ENCODE measurements at regions not wholly inside any gene's neighbourhood (a gene's known extent, or its start where the extent isn't known, plus 50 kb on each side); places are given as distances from the start of the nearest gene placed in this dataset.

GRCh38 chr2:14114275-14114674, 518.2 kb upstream of the LRATD1 start:
- H3K4me1 Mint-ChIP-seq, result no peaks in the 10 kb centered on the region
- no peaks in the 10 kb centered on the region; the same call in 2 of the 3 replicates for H3K36me3 Mint-ChIP-seq (ENCODE audit: low read depth)
- no peak overlapping the region for H2AFZ ChIP-seq
- no peaks in the 10 kb centered on the region for H3K9me2 ChIP-seq (ENCODE audit: insufficient read depth)
- no peak for ATAC-seq
- TF ChIP-seq REST (IDR thresholded peaks at IDR 0.05; ENCODE audit: unreplicated experiment) (no peak), EZH2phosphoT487 (IDR thresholded peaks at IDR 0.05; ENCODE audit: unreplicated experiment) (no peak), ZNF462 (CRISPR knock-in tag; IDR thresholded peaks at IDR 0.05) (no peak), STAT1 (IDR thresholded peaks at IDR 0.05; ENCODE audit: unreplicated experiment) (no peak), ETS1 (IDR thresholded peaks at IDR 0.05) (no peak), EZH2 (IDR thresholded peaks at IDR 0.05; ENCODE audit: low read depth, unreplicated experiment) (no peak), ZNF114 (CRISPR knock-in tag; IDR thresholded peaks at IDR 0.05) (no peak), CTCF (conservative IDR thresholded peaks at IDR 0.05; ENCODE audit: low read depth in 2 of 2) (no peak), NANOG (IDR thresholded peaks at IDR 0.05; ENCODE audit: borderline replicate concordance) (no peak), CREB1 (CRISPR knock-in tag; IDR thresholded peaks at IDR 0.05; ENCODE audit: low read depth) (no peak), JUNB (IDR thresholded peaks at IDR 0.05; ENCODE audit: unreplicated experiment) (no peak), POLR2AphosphoS5 (IDR thresholded peaks at IDR 0.05; ENCODE audit: low read depth) (no peak), ZNF331 (CRISPR knock-in tag; IDR thresholded peaks at IDR 0.05; ENCODE audit: low read depth) (no peak)
- no peak for DNase-seq (ENCODE audit: low spot score)
- peaks cover 2% of the 10 kb centered on the region; the same call in 1 of the 3 replicates for H3K9me3 Mint-ChIP-seq
- no peaks in the 10 kb centered on the region for H3K27me3 ChIP-seq (ENCODE audit: insufficient read depth)
- H3K36me3 ChIP-seq (ENCODE audit: insufficient read depth), result no peaks in the 10 kb centered on the region
- no peak overlapping the region for H3K4me2 ChIP-seq
- no peak overlapping the region for H3K27ac ChIP-seq (ENCODE audit: low read depth)
- H3K4me1 ChIP-seq (ENCODE audit: insufficient read depth), result no peaks in the 10 kb centered on the region
- no peak overlapping the region for H3K4me3 ChIP-seq
- no peaks in the 10 kb centered on the region for H4K20me1 ChIP-seq (replicated peaks; ENCODE audit: insufficient read depth)
- H3K27ac Mint-ChIP-seq, result no peak overlapping the region
- H3K27me3 Mint-ChIP-seq (ENCODE audit: insufficient read depth, low read depth, poor library complexity), result peaks cover 3% of the 10 kb centered on the region
- no peak overlapping the region for H3K4me3 Mint-ChIP-seq
- H3K79me2 ChIP-seq (replicated peaks; ENCODE audit: insufficient read depth), result no peaks in the 10 kb centered on the region
- no peaks in the 10 kb centered on the region for H3F3A ChIP-seq (replicated peaks; ENCODE audit: low read depth)
